HG03432 (cell line): ENCODE measurements at regions not wholly inside any gene's neighbourhood (a gene's known extent, or its start where the extent isn't known, plus 50 kb on each side); places are given as distances from the start of the nearest gene placed in this dataset.

Source experiments
- ATAC-seq: cut with Tn5 transposase; IDR thresholded peaks from one replicate; pipeline ENCODE4 v1.9.1; 2021; ENCODE audit warnings: mild to moderate bottlenecking, moderate library complexity; ENCODE audit not compliant: unreplicated experiment

GRCh38 chr9:126218359-126219125, 108.1 kb upstream of the MVB12B start:
- ATAC-seq: no peak

- no peak for ATAC-seq
Observed at GRCh38 chr9:126219166-126219565, 107.5 kb upstream of the MVB12B start.

GRCh38 chr9:126219648-126220063, 107.0 kb upstream of the MVB12B start:
- no peak for ATAC-seq

- ATAC-seq: no peak
Observed at GRCh38 chr9:126221480-126221879, 105.1 kb upstream of the MVB12B start.

- no peak for ATAC-seq
Observed at GRCh38 chr9:126222363-126222834, 104.2 kb upstream of the MVB12B start.

GRCh38 chr9:126222835-126223431, 103.7 kb upstream of the MVB12B start:
- no peak for ATAC-seq

GRCh38 chr9:126223798-126224531, 102.7 kb upstream of the MVB12B start:
- ATAC-seq: no peak

GRCh38 chr9:126225611-126226609, 100.7 kb upstream of the MVB12B start:
- no peak for ATAC-seq

GRCh38 chr9:126226991-126227936, 99.4 kb upstream of the MVB12B start:
- ATAC-seq: no peak

GRCh38 chr9:126228111-126228780, 98.4 kb upstream of the MVB12B start:
- ATAC-seq: no peak

GRCh38 chr9:126228781-126229444, 97.7 kb upstream of the MVB12B start:
- ATAC-seq: peak; percentile 56

GRCh38 chr9:126229501-126229900, 97.1 kb upstream of the MVB12B start:
- no peak for ATAC-seq

- ATAC-seq: no peak
Observed at GRCh38 chr9:126230692-126231091, 95.9 kb upstream of the MVB12B start.

GRCh38 chr9:126232461-126232860, 94.2 kb upstream of the MVB12B start:
- no peak for ATAC-seq

GRCh38 chr9:126233175-126233574, 93.5 kb upstream of the MVB12B start:
- ATAC-seq: no peak

GRCh38 chr9:126233913-126234525, 92.6 kb upstream of the MVB12B start:
- ATAC-seq: no peak

- no peak for ATAC-seq
Observed at GRCh38 chr9:126234681-126235335, 91.8 kb upstream of the MVB12B start.
